ENCODE measurements at regions not wholly inside any gene's neighbourhood (a gene's known extent, or its start where the extent isn't known, plus 50 kb on each side); places are given as distances from the start of the nearest gene placed in this dataset.

GRCh38 chr10:88088441-88089340 lies 225.3 kb downstream of the PTEN start:
- no peak overlapping the region for H3K4me3 ChIP-seq (ENCODE audit: low read length)
- H3K4me2 ChIP-seq (ENCODE audit: low read length) = no peak overlapping the region
- no peaks in the 10 kb centered on the region for H3K79me2 ChIP-seq (ENCODE audit: control insufficient read depth, insufficient read depth, low read length)
- H2BK120ac ChIP-seq (ENCODE audit: low read depth, low read length) = no peak overlapping the region
- H3K23ac ChIP-seq (ENCODE audit: low read length) = no peak overlapping the region
- no peak overlapping the region for H3K4ac ChIP-seq (ENCODE audit: low read depth, low read length)
- no peak overlapping the region for H2BK5ac ChIP-seq (ENCODE audit: low read length)
- no peak overlapping the region for H4K8ac ChIP-seq (ENCODE audit: low read depth, low read length)
- H3K18ac ChIP-seq (ENCODE audit: low read length) = no peak overlapping the region
- no peak overlapping the region for H3K9ac ChIP-seq (ENCODE audit: low read length)
- H3K79me1 ChIP-seq (ENCODE audit: low read length) = no peaks in the 10 kb centered on the region
- no peaks in the 10 kb centered on the region for H3K36me3 ChIP-seq (ENCODE audit: control insufficient read depth, insufficient read depth, low read length)
- H2AK5ac ChIP-seq (ENCODE audit: low read length) = no peak overlapping the region
- no peak overlapping the region for H3K56ac ChIP-seq (ENCODE audit: low read length)
- no peak overlapping the region for H4K5ac ChIP-seq (ENCODE audit: low read length)
- no CpG with 5 or more reads among the region's 9 CpGs for WGBS (ENCODE audit: extremely low coverage, insufficient coverage, low lambda C conversion rate)
- no peak overlapping the region for H3K27ac ChIP-seq (ENCODE audit: low read depth, low read length)
- H3K27me3 ChIP-seq (ENCODE audit: insufficient read depth, low read length, poor library complexity) = no peaks in the 10 kb centered on the region
- H3K4me1 ChIP-seq (ENCODE audit: control insufficient read depth, low read depth, low read length) = no peaks in the 10 kb centered on the region
- DNase-seq = no peak
- no peak overlapping the region for H2BK15ac ChIP-seq (replicated peaks; ENCODE audit: low read depth)

- H3K4me1 ChIP-seq (ENCODE audit: control insufficient read depth, low read depth, low read length) = no peaks in the 10 kb centered on the region
- no peak overlapping the region for H3K4me2 ChIP-seq (ENCODE audit: low read length)
- H3K27me3 ChIP-seq (ENCODE audit: insufficient read depth, low read length, poor library complexity) = no peaks in the 10 kb centered on the region
- no peak overlapping the region for H2AK5ac ChIP-seq (ENCODE audit: low read length)
- H3K18ac ChIP-seq (ENCODE audit: low read length) = no peak overlapping the region
- H3K4ac ChIP-seq (ENCODE audit: low read depth, low read length) = no peak overlapping the region
- H4K5ac ChIP-seq (ENCODE audit: low read length) = no peak overlapping the region
- no peaks in the 10 kb centered on the region for H3K36me3 ChIP-seq (ENCODE audit: control insufficient read depth, insufficient read depth, low read length)
- no peaks in the 10 kb centered on the region for H3K79me1 ChIP-seq (ENCODE audit: low read length)
- H2BK15ac ChIP-seq (replicated peaks; ENCODE audit: low read depth) = no peak overlapping the region
- H3K9ac ChIP-seq (ENCODE audit: low read length) = no peak overlapping the region
- H3K4me3 ChIP-seq (ENCODE audit: low read length) = no peak overlapping the region
- no peak overlapping the region for H3K56ac ChIP-seq (ENCODE audit: low read length)
- no peak overlapping the region for H2BK5ac ChIP-seq (ENCODE audit: low read length)
- DNase-seq = no peak
- no peak overlapping the region for H4K8ac ChIP-seq (ENCODE audit: low read depth, low read length)
- no peaks in the 10 kb centered on the region for H3K79me2 ChIP-seq (ENCODE audit: control insufficient read depth, insufficient read depth, low read length)
- H2BK120ac ChIP-seq (ENCODE audit: low read depth, low read length) = no peak overlapping the region
- no peak overlapping the region for H3K23ac ChIP-seq (ENCODE audit: low read length)
- no peak overlapping the region for H3K27ac ChIP-seq (ENCODE audit: low read depth, low read length)
These were observed 226.1 kb downstream of the PTEN start for GRCh38 chr10:88089498-88089897.

- Histone ChIP-seq H3K27ac (ENCODE audit: low read depth, low read length) (no peak overlapping the region), H3K4ac (ENCODE audit: low read depth, low read length) (no peak overlapping the region), H3K36me3 (ENCODE audit: control insufficient read depth, insufficient read depth, low read length) (no peaks in the 10 kb centered on the region), H2BK120ac (ENCODE audit: low read depth, low read length) (no peak overlapping the region), H3K18ac (ENCODE audit: low read length) (no peak overlapping the region), H3K79me1 (ENCODE audit: low read length) (no peaks in the 10 kb centered on the region), H3K9ac (ENCODE audit: low read length) (no peak overlapping the region), H2BK15ac (replicated peaks; ENCODE audit: low read depth) (no peak overlapping the region), H2AK5ac (ENCODE audit: low read length) (no peak overlapping the region), H3K27me3 (ENCODE audit: insufficient read depth, low read length, poor library complexity) (no peaks in the 10 kb centered on the region), H3K4me2 (ENCODE audit: low read length) (no peak overlapping the region), H3K4me1 (ENCODE audit: control insufficient read depth, low read depth, low read length) (no peaks in the 10 kb centered on the region), H2BK5ac (ENCODE audit: low read length) (no peak overlapping the region), H3K4me3 (ENCODE audit: low read length) (no peak overlapping the region), H4K5ac (ENCODE audit: low read length) (no peak overlapping the region), H4K8ac (ENCODE audit: low read depth, low read length) (no peak overlapping the region), H3K56ac (ENCODE audit: low read length) (no peak overlapping the region), H3K79me2 (ENCODE audit: control insufficient read depth, insufficient read depth, low read length) (no peaks in the 10 kb centered on the region), H3K23ac (ENCODE audit: low read length) (no peak overlapping the region)
- no CpG with 5 or more reads among the region's 7 CpGs for WGBS (ENCODE audit: extremely low coverage, insufficient coverage, low lambda C conversion rate)
- no peak for DNase-seq
These were observed 227.3 kb downstream of the PTEN start for GRCh38 chr10:88090568-88091214.

- H4K5ac ChIP-seq (ENCODE audit: low read length) = no peak overlapping the region
- H3K27ac ChIP-seq (ENCODE audit: low read depth, low read length) = no peak overlapping the region
- H3K79me2 ChIP-seq (ENCODE audit: control insufficient read depth, insufficient read depth, low read length) = no peaks in the 10 kb centered on the region
- no peak overlapping the region for H2BK5ac ChIP-seq (ENCODE audit: low read length)
- no peak overlapping the region for H4K8ac ChIP-seq (ENCODE audit: low read depth, low read length)
- no CpG with 5 or more reads among the region's 4 CpGs for WGBS (ENCODE audit: extremely low coverage, insufficient coverage, low lambda C conversion rate)
- H3K9ac ChIP-seq (ENCODE audit: low read length) = no peak overlapping the region
- H2AK5ac ChIP-seq (ENCODE audit: low read length) = no peak overlapping the region
- H3K56ac ChIP-seq (ENCODE audit: low read length) = no peak overlapping the region
- no peak overlapping the region for H3K4ac ChIP-seq (ENCODE audit: low read depth, low read length)
- H3K4me3 ChIP-seq (ENCODE audit: low read length) = no peak overlapping the region
- DNase-seq = no peak
- H3K27me3 ChIP-seq (ENCODE audit: insufficient read depth, low read length, poor library complexity) = no peaks in the 10 kb centered on the region
- peak overlapping the region; percentile 92 for H3K23ac ChIP-seq (ENCODE audit: low read length)
- H3K79me1 ChIP-seq (ENCODE audit: low read length) = no peaks in the 10 kb centered on the region
- no peak overlapping the region for H3K18ac ChIP-seq (ENCODE audit: low read length)
- H3K36me3 ChIP-seq (ENCODE audit: control insufficient read depth, insufficient read depth, low read length) = no peaks in the 10 kb centered on the region
- no peak overlapping the region for H2BK15ac ChIP-seq (replicated peaks; ENCODE audit: low read depth)
- H2BK120ac ChIP-seq (ENCODE audit: low read depth, low read length) = no peak overlapping the region
- no peak overlapping the region for H3K4me2 ChIP-seq (ENCODE audit: low read length)
- H3K4me1 ChIP-seq (ENCODE audit: control insufficient read depth, low read depth, low read length) = no peaks in the 10 kb centered on the region
These were observed 228.2 kb downstream of the PTEN start for GRCh38 chr10:88091490-88092061.

- Histone ChIP-seq H3K36me3 (ENCODE audit: control insufficient read depth, insufficient read depth, low read length) (no peaks in the 10 kb centered on the region), H2BK5ac (ENCODE audit: low read length) (no peak overlapping the region), H3K23ac (ENCODE audit: low read length) (no peak overlapping the region), H2BK120ac (ENCODE audit: low read depth, low read length) (no peak overlapping the region), H3K4me2 (ENCODE audit: low read length) (no peak overlapping the region), H3K27ac (ENCODE audit: low read depth, low read length) (no peak overlapping the region), H3K18ac (ENCODE audit: low read length) (no peak overlapping the region), H3K27me3 (ENCODE audit: insufficient read depth, low read length, poor library complexity) (no peaks in the 10 kb centered on the region), H3K4me1 (ENCODE audit: control insufficient read depth, low read depth, low read length) (no peaks in the 10 kb centered on the region), H3K79me2 (ENCODE audit: control insufficient read depth, insufficient read depth, low read length) (no peaks in the 10 kb centered on the region), H3K4me3 (ENCODE audit: low read length) (no peak overlapping the region), H4K8ac (ENCODE audit: low read depth, low read length) (no peak overlapping the region), H3K56ac (ENCODE audit: low read length) (no peak overlapping the region), H2BK15ac (replicated peaks; ENCODE audit: low read depth) (no peak overlapping the region), H3K9ac (ENCODE audit: low read length) (no peak overlapping the region), H4K5ac (ENCODE audit: low read length) (no peak overlapping the region), H3K79me1 (ENCODE audit: low read length) (no peaks in the 10 kb centered on the region), H2AK5ac (ENCODE audit: low read length) (no peak overlapping the region), H3K4ac (ENCODE audit: low read depth, low read length) (no peak overlapping the region)
- DNase-seq = no peak
- WGBS (ENCODE audit: extremely low coverage, insufficient coverage, low lambda C conversion rate) = no CpG with 5 or more reads among the region's 4 CpGs
These were observed 228.8 kb downstream of the PTEN start for GRCh38 chr10:88092265-88092664.

Data from mesendoderm (in vitro differentiated cells).